DOHH2 (cell line): ENCODE measurements at regions not wholly inside any gene's neighbourhood (a gene's known extent, or its start where the extent isn't known, plus 50 kb on each side); places are given as distances from the start of the nearest gene placed in this dataset.

Experiments
- H3F3A ChIP-seq: fragments of 200-600 bp; sonication (generic), shearing (Covaris generic); 2 replicates; pipeline ENCODE4 v1.6.0; 2016; ENCODE audit warnings: antibody characterized with exemption, mild to moderate bottlenecking; ENCODE audit not compliant: control insufficient read depth, insufficient read depth
- H3K27ac ChIP-seq: fragments of 200-600 bp; sonication (generic); 2 replicates; pipeline ENCODE4 v1.5.1; 2014; ENCODE audit warnings: low read depth, mild to moderate bottlenecking, low read length, moderate library complexity
- H3K27me3 ChIP-seq: fragments of 200-600 bp; sonication (generic); 2 replicates; pipeline ENCODE4 v1.6.1; 2014; ENCODE audit warnings: mild to moderate bottlenecking, low read length, mixed read lengths; ENCODE audit not compliant: control insufficient read depth
- H3K36me3 ChIP-seq: fragments of 200-600 bp; sonication (generic); 2 replicates; pipeline ENCODE4 v1.6.1; 2014; ENCODE audit warnings: mild to moderate bottlenecking, low read length, moderate library complexity, mixed read lengths; ENCODE audit not compliant: control insufficient read depth
- H3K4me1 ChIP-seq: fragments of 200-600 bp; sonication (generic); 2 replicates; pipeline ENCODE4 v1.6.1; 2014; ENCODE audit warnings: mild to moderate bottlenecking, low read length, mixed read lengths; ENCODE audit not compliant: control insufficient read depth
- H3K4me2 ChIP-seq: fragments of 200-600 bp; sonication (generic); 2 replicates; pipeline ENCODE4 v1.6.0; 2014; ENCODE audit warnings: mild to moderate bottlenecking, low read length, moderate library complexity
- H3K4me3 ChIP-seq: fragments of 200-600 bp; sonication (generic); 2 replicates; pipeline ENCODE4 v1.5.1; 2014; ENCODE audit warnings: mild to moderate bottlenecking, low read length, mixed read lengths
- H3K79me2 ChIP-seq: fragments of 200-600 bp; sonication (generic); 2 replicates; pipeline ENCODE4 v1.6.1; 2014; ENCODE audit warnings: mild to moderate bottlenecking, low read length, mixed read lengths; ENCODE audit not compliant: control insufficient read depth
- H3K9me2 ChIP-seq: fragments of 200-600 bp; sonication (generic); replicated peaks from 2 replicates; pipeline ENCODE4 v1.6.1; 2014; ENCODE audit warnings: mild to moderate bottlenecking, low read length, mixed read lengths; ENCODE audit not compliant: control insufficient read depth
- H3K9me3 ChIP-seq: fragments of 200-600 bp; sonication (generic); 2 replicates; pipeline ENCODE4 v1.6.1; 2014; ENCODE audit warnings: antibody characterized with exemption, low read length, mixed read lengths; ENCODE audit not compliant: control insufficient read depth, insufficient read depth
- H4K20me1 ChIP-seq: fragments of 200-600 bp; sonication (generic); 2 replicates; pipeline ENCODE4 v1.6.0; 2014; ENCODE audit warnings: low read depth, mild to moderate bottlenecking, antibody characterized with exemption, low read length, moderate library complexity; ENCODE audit not compliant: control insufficient read depth, insufficient read depth
- EZH2phosphoT487 ChIP-seq: fragments of 200-600 bp; sonication (generic); IDR thresholded peaks from 2 replicates; pipeline ENCODE4 v1.6.1; 2017; ENCODE audit warnings: borderline replicate concordance, mild to moderate bottlenecking, antibody characterized with exemption, low read length, moderate library complexity, mixed read lengths
- TF ChIP-seq, protein P1 (sequence below): fragments of 200-600 bp; sonication (generic); IDR thresholded peaks from one replicate; pipeline ENCODE4 v1.5.1; 2014; ENCODE audit warnings: antibody characterized with exemption, mild to moderate bottlenecking, low read depth, low read length; ENCODE audit not compliant: poor library complexity, severe bottlenecking

DNA sequence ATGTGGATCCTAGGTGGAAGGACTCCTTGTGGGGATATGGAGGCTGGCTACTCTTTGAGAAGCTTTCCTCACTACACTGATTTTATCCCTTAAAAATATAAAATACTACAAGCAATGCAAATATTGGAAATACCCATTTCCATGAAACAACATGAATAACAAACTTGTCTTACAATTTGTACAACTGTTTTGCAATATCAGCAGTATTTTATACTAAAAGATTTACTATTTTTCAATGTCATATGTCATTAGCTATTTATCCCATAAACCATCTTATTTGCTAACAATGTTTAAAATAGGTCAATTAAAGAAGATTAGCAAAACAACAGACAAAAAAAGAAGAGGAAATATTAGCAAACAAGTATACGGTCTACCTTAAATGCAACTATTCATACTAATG lies 1674.1 kb downstream of the PCDH7 start:
- Histone ChIP-seq H3F3A (no peaks in the 10 kb centered on the region), H3K27ac (no peak overlapping the region), H3K4me3 (no peak overlapping the region), H4K20me1 (no peaks in the 10 kb centered on the region), H3K36me3 (no peaks in the 10 kb centered on the region), H3K9me2 (no peaks in the 10 kb centered on the region), H3K4me1 (no peaks in the 10 kb centered on the region), H3K4me2 (no peak overlapping the region), H3K9me3 (no peaks in the 10 kb centered on the region), H3K79me2 (no peaks in the 10 kb centered on the region), H3K27me3 (no peaks in the 10 kb centered on the region)
- no peak for TF ChIP-seq EZH2phosphoT487
- TF ChIP-seq, protein P1, sequence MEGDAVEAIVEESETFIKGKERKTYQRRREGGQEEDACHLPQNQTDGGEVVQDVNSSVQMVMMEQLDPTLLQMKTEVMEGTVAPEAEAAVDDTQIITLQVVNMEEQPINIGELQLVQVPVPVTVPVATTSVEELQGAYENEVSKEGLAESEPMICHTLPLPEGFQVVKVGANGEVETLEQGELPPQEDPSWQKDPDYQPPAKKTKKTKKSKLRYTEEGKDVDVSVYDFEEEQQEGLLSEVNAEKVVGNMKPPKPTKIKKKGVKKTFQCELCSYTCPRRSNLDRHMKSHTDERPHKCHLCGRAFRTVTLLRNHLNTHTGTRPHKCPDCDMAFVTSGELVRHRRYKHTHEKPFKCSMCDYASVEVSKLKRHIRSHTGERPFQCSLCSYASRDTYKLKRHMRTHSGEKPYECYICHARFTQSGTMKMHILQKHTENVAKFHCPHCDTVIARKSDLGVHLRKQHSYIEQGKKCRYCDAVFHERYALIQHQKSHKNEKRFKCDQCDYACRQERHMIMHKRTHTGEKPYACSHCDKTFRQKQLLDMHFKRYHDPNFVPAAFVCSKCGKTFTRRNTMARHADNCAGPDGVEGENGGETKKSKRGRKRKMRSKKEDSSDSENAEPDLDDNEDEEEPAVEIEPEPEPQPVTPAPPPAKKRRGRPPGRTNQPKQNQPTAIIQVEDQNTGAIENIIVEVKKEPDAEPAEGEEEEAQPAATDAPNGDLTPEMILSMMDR: no peak

DNA sequence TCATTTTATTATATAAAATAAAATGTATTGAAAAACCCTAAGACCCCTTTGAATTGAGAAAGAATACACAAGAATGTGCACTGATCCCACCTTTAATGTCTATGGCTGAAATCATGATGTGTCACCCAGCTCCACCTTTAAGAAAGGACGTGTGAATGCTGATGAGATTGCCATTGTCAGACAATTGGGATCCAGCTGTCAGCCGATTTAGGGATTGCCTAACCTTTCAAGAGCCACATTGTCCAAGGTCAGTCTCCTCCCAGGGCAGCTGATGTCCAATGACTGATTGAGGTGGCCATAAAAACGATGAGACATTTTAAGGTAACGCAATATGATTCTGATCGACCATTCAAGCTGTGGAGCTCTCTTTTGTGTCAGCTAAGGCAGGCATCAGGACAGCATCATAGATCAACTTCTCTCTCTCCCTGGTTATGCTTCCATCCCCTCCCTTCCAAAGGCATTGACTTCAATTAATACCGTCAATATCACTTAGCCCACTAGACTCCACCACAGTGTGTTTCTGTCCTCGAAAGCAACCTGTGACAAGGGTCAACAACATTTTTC lies 1676.4 kb downstream of the PCDH7 start:
- H3K79me2 ChIP-seq: no peaks in the 10 kb centered on the region
- no peaks in the 10 kb centered on the region for H3F3A ChIP-seq
- no peaks in the 10 kb centered on the region for H3K9me2 ChIP-seq
- H4K20me1 ChIP-seq: no peaks in the 10 kb centered on the region
- no peak overlapping the region for H3K27ac ChIP-seq
- no peak overlapping the region for H3K4me3 ChIP-seq
- no peaks in the 10 kb centered on the region for H3K36me3 ChIP-seq
- H3K9me3 ChIP-seq: no peaks in the 10 kb centered on the region
- no peak overlapping the region for H3K4me2 ChIP-seq
- H3K27me3 ChIP-seq: no peaks in the 10 kb centered on the region
- TF ChIP-seq, protein P1: no peak
- no peak for TF ChIP-seq EZH2phosphoT487
- no peaks in the 10 kb centered on the region for H3K4me1 ChIP-seq

DNA sequence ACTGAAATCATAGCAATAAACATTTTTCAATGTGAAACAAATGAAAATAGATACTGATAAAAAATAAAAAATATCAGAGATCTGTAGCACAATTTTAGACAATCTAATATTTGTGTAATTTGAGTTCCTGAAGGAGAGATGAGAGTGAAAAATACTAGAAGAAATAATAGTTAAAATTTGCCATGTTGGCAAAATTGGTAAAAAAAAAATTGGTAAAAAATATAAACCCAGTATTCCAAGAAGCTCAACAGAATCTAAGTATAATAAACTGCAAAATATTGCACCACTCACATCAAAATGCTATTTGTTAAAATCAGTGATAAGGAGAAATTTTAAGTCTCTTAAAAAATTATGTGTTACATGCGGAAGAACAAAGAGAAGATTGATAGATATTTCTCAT lies 1680.7 kb downstream of the PCDH7 start:
- Histone ChIP-seq H3K4me1 (no peaks in the 10 kb centered on the region), H3K79me2 (no peaks in the 10 kb centered on the region), H3K27me3 (no peaks in the 10 kb centered on the region), H3K9me2 (no peaks in the 10 kb centered on the region), H3K27ac (no peak overlapping the region), H3K9me3 (no peaks in the 10 kb centered on the region), H3F3A (no peaks in the 10 kb centered on the region), H3K4me3 (no peak overlapping the region), H4K20me1 (no peaks in the 10 kb centered on the region), H3K4me2 (no peak overlapping the region), H3K36me3 (no peaks in the 10 kb centered on the region)
- TF ChIP-seq, protein P1: no peak
- no peak for TF ChIP-seq EZH2phosphoT487
